ENCODE measurements at regions not wholly inside any gene's neighbourhood (a gene's known extent, or its start where the extent isn't known, plus 50 kb on each side); places are given as distances from the start of the nearest gene placed in this dataset.

GRCh38 chr15:69555080-69555479 lies 102.5 kb downstream of the RPLP1 start:
- TF ChIP-seq CTCF (optimal IDR thresholded peaks at IDR 0.05 in 1 of 3, IDR thresholded peaks at IDR 0.05 in 1 of 3, conservative IDR thresholded peaks at IDR 0.05 in 1 of 3; ENCODE audit: extremely low read depth in 1 of 3, insufficient read depth in 2 of 3, low read length in 3 of 3) (no peak), EZH2 (IDR thresholded peaks at IDR 0.05; ENCODE audit: low read length) (no peak)

Measured in keratinocyte (primary cell).